ENCODE measurements at regions not wholly inside any gene's neighbourhood (a gene's known extent, or its start where the extent isn't known, plus 50 kb on each side); places are given as distances from the start of the nearest gene placed in this dataset.
"Not testable (repeated sequence)": the region's sequence is repeated elsewhere in the genome, so short reads cannot be mapped to it uniquely, and the experiment has no call there.

DNA sequence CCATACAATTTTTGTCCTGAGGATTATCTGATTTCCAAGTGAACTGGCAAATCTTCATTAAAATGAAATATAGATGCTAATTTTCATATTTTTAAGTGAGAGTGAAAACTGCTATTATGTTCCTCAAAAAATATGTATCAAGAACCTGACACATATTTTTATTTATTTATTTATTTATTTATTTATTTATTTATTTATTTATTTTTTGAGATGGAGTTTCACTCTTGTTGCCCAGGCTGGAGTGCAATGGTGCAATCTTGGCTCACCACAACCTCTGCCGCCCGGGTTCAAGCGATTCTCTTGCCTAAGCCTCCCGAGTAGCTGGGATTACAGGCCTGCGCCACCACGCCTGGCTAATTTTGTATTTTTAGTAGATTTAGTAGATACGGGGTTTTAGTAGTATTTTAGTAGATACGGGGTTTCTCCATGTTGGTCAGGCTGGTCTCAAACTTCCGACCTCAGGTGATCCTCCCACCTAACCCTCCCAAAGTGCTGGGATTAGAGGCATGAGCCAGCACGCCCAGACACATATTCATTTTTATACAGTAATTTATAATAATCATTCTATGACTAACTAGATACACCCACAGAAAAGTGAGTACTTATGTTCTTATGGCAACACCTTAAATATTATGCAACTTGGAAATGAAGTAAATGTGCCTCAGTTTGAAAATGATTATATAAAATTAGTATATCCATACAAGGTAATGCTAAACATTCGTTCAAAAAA lies 248.3 kb downstream of the CDH7 start:
- TF ChIP-seq, protein P1, sequence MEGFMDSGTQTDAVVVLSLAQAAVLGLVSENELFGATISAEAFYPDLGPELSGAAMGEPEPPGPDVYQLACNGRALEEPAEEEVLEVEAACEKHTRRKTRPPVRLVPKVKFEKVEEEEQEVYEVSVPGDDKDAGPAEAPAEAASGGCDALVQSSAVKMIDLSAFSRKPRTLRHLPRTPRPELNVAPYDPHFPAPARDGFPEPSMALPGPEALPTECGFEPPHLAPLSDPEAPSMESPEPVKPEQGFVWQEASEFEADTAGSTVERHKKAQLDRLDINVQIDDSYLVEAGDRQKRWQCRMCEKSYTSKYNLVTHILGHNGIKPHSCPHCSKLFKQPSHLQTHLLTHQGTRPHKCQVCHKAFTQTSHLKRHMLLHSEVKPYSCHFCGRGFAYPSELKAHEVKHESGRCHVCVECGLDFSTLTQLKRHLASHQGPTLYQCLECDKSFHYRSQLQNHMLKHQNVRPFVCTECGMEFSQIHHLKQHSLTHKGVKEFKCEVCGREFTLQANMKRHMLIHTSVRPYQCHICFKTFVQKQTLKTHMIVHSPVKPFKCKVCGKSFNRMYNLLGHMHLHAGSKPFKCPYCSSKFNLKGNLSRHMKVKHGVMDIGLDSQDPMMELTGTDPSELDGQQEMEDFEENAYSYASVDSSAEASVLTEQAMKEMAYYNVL (CRISPR knock-in tag; IDR thresholded peaks at IDR 0.05; ENCODE audit: borderline replicate concordance): not testable (repeated sequence)
- TF ChIP-seq, protein P2, sequence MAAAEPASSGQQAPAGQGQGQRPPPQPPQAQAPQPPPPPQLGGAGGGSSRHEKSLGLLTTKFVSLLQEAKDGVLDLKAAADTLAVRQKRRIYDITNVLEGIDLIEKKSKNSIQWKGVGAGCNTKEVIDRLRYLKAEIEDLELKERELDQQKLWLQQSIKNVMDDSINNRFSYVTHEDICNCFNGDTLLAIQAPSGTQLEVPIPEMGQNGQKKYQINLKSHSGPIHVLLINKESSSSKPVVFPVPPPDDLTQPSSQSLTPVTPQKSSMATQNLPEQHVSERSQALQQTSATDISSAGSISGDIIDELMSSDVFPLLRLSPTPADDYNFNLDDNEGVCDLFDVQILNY (CRISPR knock-in tag; conservative IDR thresholded peaks at IDR 0.05): not testable (repeated sequence)
- TF ChIP-seq NRL (CRISPR knock-in tag; IDR thresholded peaks at IDR 0.05; ENCODE audit: borderline replicate concordance); NFIB (CRISPR knock-in tag; IDR thresholded peaks at IDR 0.05; ENCODE audit: borderline replicate concordance); POLR2A (IDR thresholded peaks at IDR 0.05; ENCODE audit: insufficient read depth in 1 of 2, low read depth in 2 of 2, low read length in 2 of 2); ZNF30 (CRISPR knock-in tag; IDR thresholded peaks at IDR 0.05); NR2F1 (CRISPR knock-in tag; IDR thresholded peaks at IDR 0.05); ZNF550 (CRISPR knock-in tag; IDR thresholded peaks at IDR 0.05; ENCODE audit: borderline replicate concordance); KAT2B (IDR thresholded peaks at IDR 0.05; ENCODE audit: borderline replicate concordance, low read depth, low read length); MTF2 (CRISPR knock-in tag; IDR thresholded peaks at IDR 0.05; ENCODE audit: borderline replicate concordance): not testable (repeated sequence)
- TF ChIP-seq, protein P3, sequence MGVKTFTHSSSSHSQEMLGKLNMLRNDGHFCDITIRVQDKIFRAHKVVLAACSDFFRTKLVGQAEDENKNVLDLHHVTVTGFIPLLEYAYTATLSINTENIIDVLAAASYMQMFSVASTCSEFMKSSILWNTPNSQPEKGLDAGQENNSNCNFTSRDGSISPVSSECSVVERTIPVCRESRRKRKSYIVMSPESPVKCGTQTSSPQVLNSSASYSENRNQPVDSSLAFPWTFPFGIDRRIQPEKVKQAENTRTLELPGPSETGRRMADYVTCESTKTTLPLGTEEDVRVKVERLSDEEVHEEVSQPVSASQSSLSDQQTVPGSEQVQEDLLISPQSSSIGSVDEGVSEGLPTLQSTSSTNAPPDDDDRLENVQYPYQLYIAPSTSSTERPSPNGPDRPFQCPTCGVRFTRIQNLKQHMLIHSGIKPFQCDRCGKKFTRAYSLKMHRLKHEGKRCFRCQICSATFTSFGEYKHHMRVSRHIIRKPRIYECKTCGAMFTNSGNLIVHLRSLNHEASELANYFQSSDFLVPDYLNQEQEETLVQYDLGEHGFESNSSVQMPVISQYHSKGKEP (CRISPR knock-in tag; IDR thresholded peaks at IDR 0.05): not testable (repeated sequence)
